DOHH2 (cell line): ENCODE measurements at regions not wholly inside any gene's neighbourhood (a gene's known extent, or its start where the extent isn't known, plus 50 kb on each side); places are given as distances from the start of the nearest gene placed in this dataset.

Experiments
- H3F3A ChIP-seq: fragments of 200-600 bp; sonication (generic), shearing (Covaris generic); 2 replicates; pipeline ENCODE4 v1.6.0; 2016; ENCODE audit warnings: antibody characterized with exemption, mild to moderate bottlenecking; ENCODE audit not compliant: control insufficient read depth, insufficient read depth
- H3K27ac ChIP-seq: fragments of 200-600 bp; sonication (generic); 2 replicates; pipeline ENCODE4 v1.5.1; 2014; ENCODE audit warnings: low read depth, mild to moderate bottlenecking, low read length, moderate library complexity
- H3K27me3 ChIP-seq: fragments of 200-600 bp; sonication (generic); 2 replicates; pipeline ENCODE4 v1.6.1; 2014; ENCODE audit warnings: mild to moderate bottlenecking, low read length, mixed read lengths; ENCODE audit not compliant: control insufficient read depth
- H3K36me3 ChIP-seq: fragments of 200-600 bp; sonication (generic); 2 replicates; pipeline ENCODE4 v1.6.1; 2014; ENCODE audit warnings: mild to moderate bottlenecking, low read length, moderate library complexity, mixed read lengths; ENCODE audit not compliant: control insufficient read depth
- H3K4me1 ChIP-seq: fragments of 200-600 bp; sonication (generic); 2 replicates; pipeline ENCODE4 v1.6.1; 2014; ENCODE audit warnings: mild to moderate bottlenecking, low read length, mixed read lengths; ENCODE audit not compliant: control insufficient read depth
- H3K4me2 ChIP-seq: fragments of 200-600 bp; sonication (generic); 2 replicates; pipeline ENCODE4 v1.6.0; 2014; ENCODE audit warnings: mild to moderate bottlenecking, low read length, moderate library complexity
- H3K4me3 ChIP-seq: fragments of 200-600 bp; sonication (generic); 2 replicates; pipeline ENCODE4 v1.5.1; 2014; ENCODE audit warnings: mild to moderate bottlenecking, low read length, mixed read lengths
- H3K79me2 ChIP-seq: fragments of 200-600 bp; sonication (generic); 2 replicates; pipeline ENCODE4 v1.6.1; 2014; ENCODE audit warnings: mild to moderate bottlenecking, low read length, mixed read lengths; ENCODE audit not compliant: control insufficient read depth
- H3K9me2 ChIP-seq: fragments of 200-600 bp; sonication (generic); replicated peaks from 2 replicates; pipeline ENCODE4 v1.6.1; 2014; ENCODE audit warnings: mild to moderate bottlenecking, low read length, mixed read lengths; ENCODE audit not compliant: control insufficient read depth
- H3K9me3 ChIP-seq: fragments of 200-600 bp; sonication (generic); 2 replicates; pipeline ENCODE4 v1.6.1; 2014; ENCODE audit warnings: antibody characterized with exemption, low read length, mixed read lengths; ENCODE audit not compliant: control insufficient read depth, insufficient read depth
- H4K20me1 ChIP-seq: fragments of 200-600 bp; sonication (generic); 2 replicates; pipeline ENCODE4 v1.6.0; 2014; ENCODE audit warnings: low read depth, mild to moderate bottlenecking, antibody characterized with exemption, low read length, moderate library complexity; ENCODE audit not compliant: control insufficient read depth, insufficient read depth
- CTCF ChIP-seq: fragments of 200-600 bp; sonication (generic); IDR thresholded peaks from one replicate; pipeline ENCODE4 v1.5.1; 2014; ENCODE audit warnings: antibody characterized with exemption, mild to moderate bottlenecking, low read depth, low read length; ENCODE audit not compliant: poor library complexity, severe bottlenecking
- EZH2phosphoT487 ChIP-seq: fragments of 200-600 bp; sonication (generic); IDR thresholded peaks from 2 replicates; pipeline ENCODE4 v1.6.1; 2017; ENCODE audit warnings: borderline replicate concordance, mild to moderate bottlenecking, antibody characterized with exemption, low read length, moderate library complexity, mixed read lengths

- no peak overlapping the region for H3K4me3 ChIP-seq
- no peaks in the 10 kb centered on the region for H3K27me3 ChIP-seq
- no peaks in the 10 kb centered on the region for H3K9me3 ChIP-seq
- H3K36me3 ChIP-seq: no peaks in the 10 kb centered on the region
- no peak overlapping the region for H3K27ac ChIP-seq
- TF ChIP-seq CTCF (no peak), EZH2phosphoT487 (no peak)
- H3K4me2 ChIP-seq: no peak overlapping the region
- no peaks in the 10 kb centered on the region for H4K20me1 ChIP-seq
- H3K4me1 ChIP-seq: no peaks in the 10 kb centered on the region
- no peaks in the 10 kb centered on the region for H3K79me2 ChIP-seq
- H3K9me2 ChIP-seq: no peaks in the 10 kb centered on the region
- H3F3A ChIP-seq: no peaks in the 10 kb centered on the region
These were observed 365.8 kb downstream of the SAMD5 start for GRCh38 chr6:147874322-147874721.

- no peak for TF ChIP-seq CTCF
- TF ChIP-seq EZH2phosphoT487: no peak
- Histone ChIP-seq H3K9me2 (no peaks in the 10 kb centered on the region), H3K27ac (no peak overlapping the region), H3F3A (no peaks in the 10 kb centered on the region), H4K20me1 (no peaks in the 10 kb centered on the region), H3K36me3 (no peaks in the 10 kb centered on the region), H3K4me2 (no peak overlapping the region), H3K79me2 (no peaks in the 10 kb centered on the region), H3K4me3 (no peak overlapping the region), H3K27me3 (no peaks in the 10 kb centered on the region), H3K4me1 (no peaks in the 10 kb centered on the region), H3K9me3 (no peaks in the 10 kb centered on the region)
These were observed 370.6 kb downstream of the SAMD5 start for GRCh38 chr6:147879031-147879580.

- Histone ChIP-seq H3K4me2 (no peak overlapping the region), H3K4me3 (no peak overlapping the region), H3K79me2 (no peaks in the 10 kb centered on the region), H3K27ac (no peak overlapping the region), H3K36me3 (no peaks in the 10 kb centered on the region), H3K9me2 (no peaks in the 10 kb centered on the region), H3K4me1 (no peaks in the 10 kb centered on the region), H3K9me3 (no peaks in the 10 kb centered on the region), H4K20me1 (no peaks in the 10 kb centered on the region), H3F3A (no peaks in the 10 kb centered on the region), H3K27me3 (no peaks in the 10 kb centered on the region)
- TF ChIP-seq CTCF (no peak), EZH2phosphoT487 (no peak)
These were observed 372.9 kb downstream of the SAMD5 start for GRCh38 chr6:147881432-147881831.
